ENCODE measurements at regions not wholly inside any gene's neighbourhood (a gene's known extent, or its start where the extent isn't known, plus 50 kb on each side); places are given as distances from the start of the nearest gene placed in this dataset.

- DNase-seq (ENCODE audit: low read depth, low spot score): no peak
- no peak for TF ChIP-seq CTCF (IDR thresholded peaks at IDR 0.05; ENCODE audit: low read depth, low read length)
- no peak overlapping the region for H3K4me3 ChIP-seq (ENCODE audit: low read depth, low read length)
- in situ Hi-C loops (cut with HindIII; ENCODE audit: low sequenced_read_pairs): no loop called here
These were observed 293.2 kb upstream of the IRX4 start for GRCh38 chr5:2175842-2176404.

GRCh38 chr5:2175041-2175440, 292.3 kb upstream of the IRX4 start:
- no peak for DNase-seq (ENCODE audit: low read depth, low spot score)
- in situ Hi-C loops (cut with HindIII; ENCODE audit: low sequenced_read_pairs): no loop called here
- no peak for TF ChIP-seq CTCF (IDR thresholded peaks at IDR 0.05; ENCODE audit: low read depth, low read length)
- H3K4me3 ChIP-seq (ENCODE audit: low read depth, low read length): no peak overlapping the region

GRCh38 chr5:2174538-2174937, 291.8 kb upstream of the IRX4 start:
- H3K4me3 ChIP-seq (ENCODE audit: low read depth, low read length): no peak overlapping the region
- no peak for TF ChIP-seq CTCF (IDR thresholded peaks at IDR 0.05; ENCODE audit: low read depth, low read length)
- in situ Hi-C loops (cut with HindIII; ENCODE audit: low sequenced_read_pairs): no loop called here
- no peak for DNase-seq (ENCODE audit: low read depth, low spot score)

GRCh38 chr5:2173151-2173834, 290.6 kb upstream of the IRX4 start:
- no peak for TF ChIP-seq CTCF (IDR thresholded peaks at IDR 0.05; ENCODE audit: low read depth, low read length)
- no peak overlapping the region for H3K4me3 ChIP-seq (ENCODE audit: low read depth, low read length)
- no peak for DNase-seq (ENCODE audit: low read depth, low spot score)
- in situ Hi-C loops (cut with HindIII; ENCODE audit: low sequenced_read_pairs): no loop called here

GRCh38 chr5:2172471-2172870, 289.7 kb upstream of the IRX4 start:
- in situ Hi-C loops (cut with HindIII; ENCODE audit: low sequenced_read_pairs): no loop called here
- no peak for DNase-seq (ENCODE audit: low read depth, low spot score)

GRCh38 chr5:2170761-2171160, 288.0 kb upstream of the IRX4 start:
- no peak overlapping the region for H3K4me3 ChIP-seq (ENCODE audit: low read depth, low read length)
- in situ Hi-C loops (cut with HindIII; ENCODE audit: low sequenced_read_pairs): no loop called here
- no peak for DNase-seq (ENCODE audit: low read depth, low spot score)
- TF ChIP-seq CTCF (IDR thresholded peaks at IDR 0.05; ENCODE audit: low read depth, low read length): no peak

More at GRCh38 chr5:2172471-2172870, 289.7 kb upstream of the IRX4 start:
- no peak for TF ChIP-seq CTCF (IDR thresholded peaks at IDR 0.05; ENCODE audit: low read depth, low read length)
- no peak overlapping the region for H3K4me3 ChIP-seq (ENCODE audit: low read depth, low read length)

All from astrocyte of the spinal cord (primary cell).